ENCODE measurements at regions not wholly inside any gene's neighbourhood (a gene's known extent, or its start where the extent isn't known, plus 50 kb on each side); places are given as distances from the start of the nearest gene placed in this dataset.

DNA sequence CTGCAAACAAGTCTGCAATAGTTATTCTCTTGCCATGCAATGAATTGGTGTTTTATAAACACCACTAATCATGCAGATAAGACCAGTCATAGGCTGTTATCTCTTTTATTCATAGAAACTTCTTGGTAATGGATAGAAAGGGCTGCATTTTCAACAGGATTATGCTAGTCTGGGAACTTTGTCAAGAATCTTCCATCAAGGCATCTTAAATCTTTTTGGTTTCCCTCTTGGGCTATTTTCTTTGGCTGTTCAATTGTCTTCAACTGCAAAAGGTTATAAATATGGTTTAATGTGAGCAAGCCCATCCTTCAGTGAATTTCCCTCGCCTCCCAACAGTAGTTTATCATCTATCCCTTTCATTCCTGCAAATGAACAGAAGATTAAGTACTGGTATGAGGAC is 59.0 kb upstream of the MINAR1 start:
- no peak for DNase-seq

DNA sequence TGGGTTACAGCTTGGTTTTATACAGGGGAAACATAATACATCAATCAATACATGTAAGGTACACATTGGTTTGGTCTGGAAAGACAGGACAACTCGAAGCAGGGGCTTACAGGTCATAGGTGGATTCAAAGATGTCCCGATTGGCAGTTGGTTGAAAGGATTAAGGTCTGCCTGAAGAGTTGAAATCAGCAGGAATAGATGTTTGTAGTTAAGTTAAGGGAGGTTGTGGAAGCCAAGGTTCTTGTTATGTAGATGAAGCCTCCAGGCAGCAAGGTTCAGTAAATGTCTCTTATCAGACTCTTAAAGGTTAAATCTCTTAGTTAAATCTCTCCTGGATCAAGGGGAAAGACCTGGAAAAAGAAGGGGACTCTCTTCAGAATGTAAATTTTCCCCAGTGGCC is 58.4 kb upstream of the MINAR1 start:
- DNase-seq, result no peak

DNA sequence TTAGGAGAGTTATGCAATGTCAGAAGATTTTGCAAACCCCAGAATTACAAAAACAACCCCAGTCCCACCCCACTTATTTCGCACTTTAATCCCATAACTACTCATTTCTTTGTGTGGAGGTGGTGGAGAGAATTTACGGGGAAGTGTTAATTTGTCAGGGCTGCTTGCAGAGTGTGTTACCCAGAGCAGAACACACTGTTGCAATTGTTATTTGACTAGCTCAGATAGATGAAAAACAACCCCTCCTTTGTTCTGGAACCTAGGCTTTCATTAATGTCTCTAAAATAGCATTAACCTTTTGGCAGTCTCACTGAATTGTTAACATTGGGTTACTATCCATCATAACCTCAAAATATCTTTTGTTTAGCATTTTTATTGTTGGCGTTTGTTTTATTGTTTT is 55.8 kb upstream of the MINAR1 start:
- no peak for DNase-seq

DNA sequence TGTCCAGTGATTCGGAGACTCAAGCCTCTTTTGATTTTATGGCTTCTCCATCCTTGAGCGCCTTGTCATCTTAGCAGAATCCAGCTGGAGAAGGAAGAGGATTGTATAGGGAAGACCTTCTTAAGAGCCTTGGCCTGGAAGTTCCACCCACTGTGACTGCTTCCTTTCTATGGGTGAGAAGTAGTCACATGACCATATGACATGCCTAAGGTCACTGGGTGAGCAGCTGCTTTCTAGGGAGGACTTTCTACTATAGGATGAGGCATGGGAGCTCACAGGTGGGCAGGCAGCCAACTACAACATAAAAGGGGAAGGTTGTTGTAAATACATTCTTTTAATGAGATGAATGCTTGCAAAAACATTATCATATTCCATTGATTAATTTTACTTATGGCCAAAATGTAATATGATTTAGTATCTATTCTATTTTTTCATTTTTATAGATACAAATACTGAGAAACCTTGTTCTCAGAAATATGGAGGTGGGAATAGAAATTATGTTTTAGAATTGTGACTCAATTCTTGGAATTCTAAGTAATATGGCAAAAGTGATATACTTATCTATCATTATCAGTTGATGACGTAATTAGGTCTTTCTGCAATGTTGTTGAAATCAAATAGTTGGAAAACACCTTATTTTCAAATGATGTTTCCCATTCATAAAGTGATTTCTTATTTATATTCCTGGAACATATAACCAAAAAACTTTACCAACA is 53.6 kb upstream of the MINAR1 start:
- peak; percentile 7 for DNase-seq

DNA sequence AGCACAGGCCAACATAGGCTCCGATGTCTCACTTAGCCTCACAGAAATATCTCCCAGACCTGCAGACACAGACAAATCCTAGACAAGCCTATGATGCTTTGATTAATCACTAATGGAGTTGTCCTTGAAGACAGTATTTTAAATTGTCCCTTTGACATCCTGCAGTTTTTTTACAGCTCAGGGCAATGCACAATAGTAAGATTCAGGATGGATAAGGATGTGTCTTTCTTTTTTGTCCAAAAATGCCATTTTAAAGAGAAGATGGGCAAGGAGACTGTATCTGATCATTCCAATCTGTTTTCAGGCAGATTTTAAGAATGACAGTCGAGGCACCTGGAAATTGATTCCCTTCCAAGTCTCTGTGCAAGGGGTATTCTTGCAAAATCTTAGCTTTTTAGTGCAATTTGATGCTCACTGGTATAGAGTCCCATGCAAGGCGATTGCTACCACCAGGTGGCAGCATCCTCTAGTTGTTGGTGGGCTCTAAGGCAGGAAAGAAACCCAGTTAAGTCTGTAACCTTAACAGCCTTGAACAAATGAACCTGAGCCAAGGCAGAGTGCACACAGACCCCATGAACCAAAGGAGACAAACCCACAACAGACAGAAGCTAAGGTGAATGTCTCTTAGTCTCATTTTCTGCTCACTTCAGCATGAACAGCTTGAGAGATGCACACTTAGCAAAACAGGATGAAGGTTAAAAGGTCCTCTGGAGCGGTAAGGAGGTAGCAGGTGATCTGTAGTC is 51.2 kb upstream of the MINAR1 start:
- DNase-seq, result peak; percentile 75

DNA sequence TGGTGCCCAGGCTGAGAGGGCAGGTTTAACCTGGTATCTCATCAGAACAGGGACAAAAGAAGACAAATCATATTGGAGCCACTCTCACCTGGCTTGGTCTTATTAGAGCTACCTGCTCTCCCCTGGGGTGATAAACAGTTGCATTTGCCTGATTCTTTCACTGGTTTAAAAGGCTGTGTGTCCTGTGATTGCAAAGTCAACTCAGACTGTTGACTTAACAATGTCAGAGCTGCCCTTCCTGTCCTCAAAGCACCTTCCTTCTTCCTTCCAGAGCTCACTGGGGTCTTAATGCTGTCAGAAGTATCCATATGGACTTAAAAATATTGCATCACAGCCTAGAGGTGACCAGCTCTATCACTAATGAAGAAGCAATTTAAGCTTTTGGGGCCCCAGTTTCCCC is 50.5 kb upstream of the MINAR1 start:
- DNase-seq, result peak; percentile 15
